ENCODE measurements at regions not wholly inside any gene's neighbourhood (a gene's known extent, or its start where the extent isn't known, plus 50 kb on each side); places are given as distances from the start of the nearest gene placed in this dataset.

- no peak for TF ChIP-seq POLR2A (IDR thresholded peaks at IDR 0.05)
- no peak for TF ChIP-seq CTCF (IDR thresholded peaks at IDR 0.05)
These were observed 102.5 kb upstream of the EIF5 start for GRCh38 chr14:103231376-103232019.
